Skeletal muscle satellite cell (primary cell): ENCODE measurements at regions not wholly inside any gene's neighbourhood (a gene's known extent, or its start where the extent isn't known, plus 50 kb on each side); places are given as distances from the start of the nearest gene placed in this dataset.
"Not testable (repeated sequence)": the region's sequence is repeated elsewhere in the genome, so short reads cannot be mapped to it uniquely, and the experiment has no call there.

Source experiments
- H3K27me3 ChIP-seq: 2 replicates; pipeline ENCODE4 v1.7.0; 2013; ENCODE audit warnings: low read length; ENCODE audit not compliant: control insufficient read depth, insufficient read depth
- H3K36me3 ChIP-seq: 2 replicates; pipeline ENCODE4 v1.7.0; 2013; ENCODE audit warnings: mild to moderate bottlenecking, control low read depth, low read length; ENCODE audit not compliant: insufficient read depth
- H3K4me1 ChIP-seq: 2 replicates; pipeline ENCODE4 v1.7.0; 2013; ENCODE audit warnings: low read length; ENCODE audit not compliant: control insufficient read depth, insufficient read depth
- H3K4me2 ChIP-seq: 2 replicates; pipeline ENCODE4 v1.7.0; 2013; ENCODE audit warnings: mild to moderate bottlenecking, low read length
- H3K4me3 ChIP-seq: 2 replicates; pipeline ENCODE4 v1.7.0; 2013; ENCODE audit warnings: low read length
- H3K9ac ChIP-seq: 2 replicates; pipeline ENCODE4 v1.7.0; 2013; ENCODE audit warnings: mild to moderate bottlenecking, low read depth, low read length, moderate library complexity
- H3K9me3 ChIP-seq: replicated peaks from 2 replicates; pipeline ENCODE4 v1.7.0; 2013; ENCODE audit warnings: mild to moderate bottlenecking, control low read depth, low read length

GRCh38 chr7:123321578-123321977 is 121.8 kb upstream of the SLC13A1 start:
- not testable (repeated sequence) for H3K9me3 ChIP-seq, H3K9ac ChIP-seq, H3K27me3 ChIP-seq, H3K4me3 ChIP-seq, H3K4me2 ChIP-seq, H3K4me1 ChIP-seq, H3K36me3 ChIP-seq

GRCh38 chr7:123319911-123320310 is 120.1 kb upstream of the SLC13A1 start:
- H3K9ac ChIP-seq, result no peak overlapping the region
- no peaks in the 10 kb centered on the region for H3K36me3 ChIP-seq
- H3K4me2 ChIP-seq, result no peak overlapping the region
- no peaks in the 10 kb centered on the region for H3K9me3 ChIP-seq
- no peaks in the 10 kb centered on the region for H3K4me1 ChIP-seq
- H3K4me3 ChIP-seq, result no peak overlapping the region
- no peaks in the 10 kb centered on the region for H3K27me3 ChIP-seq

GRCh38 chr7:123314886-123315285 is 115.1 kb upstream of the SLC13A1 start:
- Histone ChIP-seq H3K9me3 (no peaks in the 10 kb centered on the region), H3K4me2 (no peak overlapping the region), H3K27me3 (no peaks in the 10 kb centered on the region), H3K36me3 (no peaks in the 10 kb centered on the region), H3K4me1 (no peaks in the 10 kb centered on the region), H3K9ac (no peak overlapping the region), H3K4me3 (no peak overlapping the region)

- H3K4me3 ChIP-seq, result no peak overlapping the region
- no peak overlapping the region for H3K9ac ChIP-seq
- H3K36me3 ChIP-seq, result no peaks in the 10 kb centered on the region
- no peak overlapping the region for H3K4me2 ChIP-seq
- H3K9me3 ChIP-seq, result no peaks in the 10 kb centered on the region
- H3K4me1 ChIP-seq, result no peaks in the 10 kb centered on the region
- no peaks in the 10 kb centered on the region for H3K27me3 ChIP-seq
Observed at GRCh38 chr7:123308254-123308951, 108.6 kb upstream of the SLC13A1 start.

- H3K9me3 ChIP-seq, result no peaks in the 10 kb centered on the region
- no peaks in the 10 kb centered on the region for H3K27me3 ChIP-seq
- no peaks in the 10 kb centered on the region for H3K4me1 ChIP-seq
- H3K4me2 ChIP-seq, result no peak overlapping the region
- no peak overlapping the region for H3K9ac ChIP-seq
- H3K4me3 ChIP-seq, result no peak overlapping the region
- no peaks in the 10 kb centered on the region for H3K36me3 ChIP-seq
Observed at GRCh38 chr7:123305840-123306375, 106.1 kb upstream of the SLC13A1 start.

GRCh38 chr7:123303926-123304325 is 104.2 kb upstream of the SLC13A1 start:
- Histone ChIP-seq H3K9ac (no peak overlapping the region), H3K4me3 (no peak overlapping the region), H3K4me1 (no peaks in the 10 kb centered on the region), H3K27me3 (no peaks in the 10 kb centered on the region), H3K36me3 (no peaks in the 10 kb centered on the region), H3K9me3 (no peaks in the 10 kb centered on the region), H3K4me2 (no peak overlapping the region)

- no peak overlapping the region for H3K9ac ChIP-seq
Observed at GRCh38 chr7:123296965-123297364, 97.2 kb upstream of the SLC13A1 start.

GRCh38 chr7:123293710-123294109 is 93.9 kb upstream of the SLC13A1 start:
- Histone ChIP-seq H3K36me3 (no peaks in the 10 kb centered on the region), H3K4me3 (no peak overlapping the region), H3K4me1 (no peaks in the 10 kb centered on the region), H3K27me3 (no peaks in the 10 kb centered on the region), H3K4me2 (no peak overlapping the region), H3K9ac (no peak overlapping the region), H3K9me3 (no peaks in the 10 kb centered on the region)

More at GRCh38 chr7:123296965-123297364, 97.2 kb upstream of the SLC13A1 start:
- Histone ChIP-seq H3K9me3 (no peaks in the 10 kb centered on the region), H3K4me2 (no peak overlapping the region), H3K4me1 (no peaks in the 10 kb centered on the region), H3K4me3 (no peak overlapping the region), H3K27me3 (no peaks in the 10 kb centered on the region), H3K36me3 (no peaks in the 10 kb centered on the region)

- Histone ChIP-seq H3K9ac (no peak overlapping the region), H3K4me2 (no peak overlapping the region)
Observed at GRCh38 chr7:123292227-123292626, 92.5 kb upstream of the SLC13A1 start.

GRCh38 chr7:123289200-123289599 is 89.4 kb upstream of the SLC13A1 start:
- no peak overlapping the region for H3K4me2 ChIP-seq
- no peak overlapping the region for H3K4me3 ChIP-seq
- H3K4me1 ChIP-seq, result no peaks in the 10 kb centered on the region
- H3K27me3 ChIP-seq, result no peaks in the 10 kb centered on the region
- H3K9ac ChIP-seq, result no peak overlapping the region
- H3K36me3 ChIP-seq, result no peaks in the 10 kb centered on the region
- H3K9me3 ChIP-seq, result no peaks in the 10 kb centered on the region

More at GRCh38 chr7:123292227-123292626, 92.5 kb upstream of the SLC13A1 start:
- H3K27me3 ChIP-seq, result no peaks in the 10 kb centered on the region
- H3K4me3 ChIP-seq, result no peak overlapping the region
- no peaks in the 10 kb centered on the region for H3K9me3 ChIP-seq
- H3K36me3 ChIP-seq, result no peaks in the 10 kb centered on the region
- H3K4me1 ChIP-seq, result no peaks in the 10 kb centered on the region

- H3K9ac ChIP-seq, result no peak overlapping the region
- no peaks in the 10 kb centered on the region for H3K9me3 ChIP-seq
- H3K4me3 ChIP-seq, result no peak overlapping the region
- H3K4me1 ChIP-seq, result peaks cover 11% of the 10 kb centered on the region
- H3K4me2 ChIP-seq, result no peak overlapping the region
- no peaks in the 10 kb centered on the region for H3K36me3 ChIP-seq
- H3K27me3 ChIP-seq, result no peaks in the 10 kb centered on the region
Observed at GRCh38 chr7:123285076-123285700, 85.4 kb upstream of the SLC13A1 start.

GRCh38 chr7:123283373-123283772 is 83.6 kb upstream of the SLC13A1 start:
- Histone ChIP-seq H3K9ac (no peak overlapping the region), H3K4me3 (no peak overlapping the region), H3K4me2 (no peak overlapping the region), H3K9me3 (no peaks in the 10 kb centered on the region), H3K4me1 (peaks cover 11% of the 10 kb centered on the region), H3K27me3 (no peaks in the 10 kb centered on the region), H3K36me3 (no peaks in the 10 kb centered on the region)
